Neural cell (in vitro differentiated cells): ENCODE measurements at regions not wholly inside any gene's neighbourhood (a gene's known extent, or its start where the extent isn't known, plus 50 kb on each side); places are given as distances from the start of the nearest gene placed in this dataset.

Experiments
- H2AFZ ChIP-seq: fragments of 200-600, 300-800 bp; sonication (generic), shearing (Covaris generic); 2 replicates; pipeline ENCODE4 v1.6.0; 2014; ENCODE audit warnings: low read depth, mild to moderate bottlenecking, antibody characterized with exemption, low read length, moderate library complexity
- H3F3A ChIP-seq: fragments of 200-600 bp; shearing (Covaris generic); 2 replicates; pipeline ENCODE4 v1.6.1; 2016; ENCODE audit warnings: mild to moderate bottlenecking, moderate library complexity, mixed read lengths, antibody characterized with exemption, low read length; ENCODE audit not compliant: insufficient read depth, poor library complexity, severe bottlenecking
- H3K27ac ChIP-seq: fragments of 200-600, 300-800 bp; sonication (generic), shearing (Covaris generic); 2 replicates; pipeline ENCODE4 v1.5.1; 2014; ENCODE audit warnings: mild to moderate bottlenecking, low read length, moderate library complexity
- H3K27me3 ChIP-seq: fragments of 300-800, 200-600 bp; sonication (generic), shearing (Covaris generic); 2 replicates; pipeline ENCODE4 v1.6.0; 2014; ENCODE audit warnings: mild to moderate bottlenecking, low read depth, low read length, moderate library complexity; ENCODE audit not compliant: insufficient read depth
- H3K36me3 ChIP-seq: fragments of 300-800, 200-600 bp; sonication (generic), shearing (Covaris generic); 2 replicates; pipeline ENCODE4 v1.5.1; 2014; ENCODE audit warnings: mild to moderate bottlenecking, antibody characterized with exemption, low read length, moderate library complexity; ENCODE audit not compliant: insufficient read depth
- H3K4me2 ChIP-seq: fragments of 300-800, 200-600 bp; sonication (generic), shearing (Covaris generic); 2 replicates; pipeline ENCODE4 v1.6.0; 2014; ENCODE audit warnings: mild to moderate bottlenecking, low read length
- H3K4me3 ChIP-seq: fragments of 300-800, 200-600 bp; sonication (generic), shearing (Covaris generic); 2 replicates; pipeline ENCODE4 v1.5.1; 2014; ENCODE audit warnings: mild to moderate bottlenecking, low read length, moderate library complexity
- H3K79me2 ChIP-seq: fragments of 200-600 bp; shearing (Covaris generic); replicated peaks from 2 replicates; pipeline ENCODE4 v1.6.0; 2014; ENCODE audit warnings: mild to moderate bottlenecking, low read length, moderate library complexity; ENCODE audit not compliant: insufficient read depth
- H3K9ac ChIP-seq: fragments of 300-800, 200-600 bp; sonication (generic), shearing (Covaris generic); 2 replicates; pipeline ENCODE4 v1.6.1; 2016; ENCODE audit warnings: mild to moderate bottlenecking, low read length, mixed read lengths
- H3K9me2 ChIP-seq: fragments of 200-600 bp; shearing (Covaris generic); 2 replicates; pipeline ENCODE4 v1.6.1; 2016; ENCODE audit warnings: mild to moderate bottlenecking, low read length, mixed read lengths; ENCODE audit not compliant: insufficient read depth
- H3K9me3 ChIP-seq: fragments of 200-600, 300-800 bp; sonication (generic), shearing (Covaris generic); 2 replicates; pipeline ENCODE4 v1.6.1; 2016; ENCODE audit warnings: mild to moderate bottlenecking, mixed run types, low read length, moderate library complexity, mixed read lengths
- H4K20me1 ChIP-seq: fragments of 200-600 bp; shearing (Covaris generic); 2 replicates; pipeline ENCODE4 v1.6.1; 2016; ENCODE audit warnings: mild to moderate bottlenecking, mixed run types; ENCODE audit not compliant: insufficient read depth
- CTCF ChIP-seq: fragments of 450-650 bp; IDR thresholded peaks from 2 replicates; pipeline ENCODE4 v1.5.1; 2014; ENCODE audit warnings: antibody characterized with exemption, mild to moderate bottlenecking, moderate library complexity; ENCODE audit not compliant: poor library complexity, severe bottlenecking
- EP300 ChIP-seq: fragments of 450-650 bp; conservative IDR thresholded peaks from 2 replicates; pipeline ENCODE4 v1.6.1; 2014; ENCODE audit warnings: antibody characterized with exemption, mild to moderate bottlenecking, moderate library complexity; ENCODE audit not compliant: poor library complexity, severe bottlenecking
- EZH2 ChIP-seq: fragments of 200-600, 300-800 bp; shearing (Covaris generic), sonication (generic); IDR thresholded peaks from 2 replicates; pipeline ENCODE4 v1.6.1; 2014; ENCODE audit warnings: antibody characterized with exemption, low read length, borderline replicate concordance, mild to moderate bottlenecking; ENCODE audit not compliant: insufficient read depth, poor library complexity, severe bottlenecking
- MXI1 ChIP-seq: fragments of 450-650 bp; conservative IDR thresholded peaks from 2 replicates; pipeline ENCODE4 v1.6.1; 2014; ENCODE audit warnings: antibody characterized with exemption, mild to moderate bottlenecking; ENCODE audit not compliant: poor library complexity, severe bottlenecking
- POLR2AphosphoS5 ChIP-seq: IDR thresholded peaks from 2 replicates; pipeline ENCODE4 v1.6.1; 2012
- RAD21 ChIP-seq: fragments of 450-650 bp; conservative IDR thresholded peaks from 2 replicates; pipeline ENCODE4 v1.6.1; 2014; ENCODE audit warnings: antibody characterized with exemption, mild to moderate bottlenecking, moderate library complexity
- SMC3 ChIP-seq: fragments of 450-650 bp; conservative IDR thresholded peaks from 2 replicates; pipeline ENCODE4 v1.6.1; 2014; ENCODE audit warnings: antibody characterized with exemption, mild to moderate bottlenecking, moderate library complexity; ENCODE audit not compliant: poor library complexity
- TAF1 ChIP-seq: IDR thresholded peaks from 2 replicates; pipeline ENCODE4 v1.6.1; 2012; ENCODE audit warnings: low read depth
- TF ChIP-seq, protein P1 (sequence below): IDR thresholded peaks from 2 replicates; pipeline ENCODE4 v1.6.1; 2012; ENCODE audit warnings: borderline replicate concordance

DNA sequence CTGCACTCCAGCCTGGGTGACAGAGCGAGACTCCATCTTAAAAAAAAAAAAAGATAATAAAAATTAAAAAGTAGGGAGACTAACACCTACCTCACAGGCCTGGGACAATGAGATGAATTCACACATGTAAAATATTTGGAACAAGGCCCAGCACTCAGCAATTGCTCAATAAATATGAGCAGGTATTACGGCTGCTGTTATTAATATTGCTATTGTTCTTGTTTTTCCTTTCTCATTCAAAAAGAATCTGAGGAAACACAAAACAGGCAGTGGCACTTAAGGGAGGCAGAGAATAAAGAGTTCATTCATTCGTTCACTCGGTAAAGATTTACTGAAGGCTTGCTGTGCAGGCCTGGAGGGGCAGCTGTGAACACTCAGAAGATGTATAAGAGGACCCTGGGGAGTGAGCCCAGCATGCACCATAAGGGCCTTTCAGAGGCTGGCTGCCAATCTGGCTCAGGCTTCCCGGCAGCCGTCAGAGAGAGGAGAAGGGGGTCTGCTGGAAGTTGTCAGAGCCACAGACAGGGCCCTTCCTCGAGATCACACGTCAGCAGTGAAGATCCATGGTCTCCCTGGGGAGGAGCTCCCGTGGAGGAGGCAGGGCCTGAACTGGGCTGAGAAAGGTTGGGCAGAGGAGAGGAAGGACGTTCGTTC lies 51.6 kb upstream of the TCF20 start:
- H3K79me2 ChIP-seq: peaks cover 20% of the 10 kb centered on the region
- peak overlapping the region; percentile 30 for H3K4me2 ChIP-seq
- no peaks in the 10 kb centered on the region for H3K36me3 ChIP-seq
- H3K27me3 ChIP-seq: no peaks in the 10 kb centered on the region
- no peaks in the 10 kb centered on the region for H4K20me1 ChIP-seq
- peak overlapping the region; percentile 56 for H3K9ac ChIP-seq
- peak overlapping the region; percentile 86 for H3K27ac ChIP-seq
- no peaks in the 10 kb centered on the region for H3K9me2 ChIP-seq
- H2AFZ ChIP-seq: no peak overlapping the region
- H3K9me3 ChIP-seq: no peaks in the 10 kb centered on the region
- TF ChIP-seq RAD21 (no peak), EP300 (peak; percentile 79), MXI1 (no peak), TAF1 (no peak), POLR2AphosphoS5 (no peak), SMC3 (no peak)
- H3F3A ChIP-seq: no peaks in the 10 kb centered on the region
- peak overlapping the region; percentile 47 for H3K4me3 ChIP-seq

GRCh38 chr22:42320443-42321416 lies 50.3 kb upstream of the TCF20 start:
- no peaks in the 10 kb centered on the region for H3K9me3 ChIP-seq
- H2AFZ ChIP-seq: no peak overlapping the region
- TF ChIP-seq MXI1: no peak
- no peak for TF ChIP-seq CTCF
- no peak for TF ChIP-seq EZH2
- TF ChIP-seq EP300: no peak
- no peak for TF ChIP-seq RAD21
- TF ChIP-seq SMC3: no peak
- TF ChIP-seq TAF1: no peak
- TF ChIP-seq, protein P1, sequence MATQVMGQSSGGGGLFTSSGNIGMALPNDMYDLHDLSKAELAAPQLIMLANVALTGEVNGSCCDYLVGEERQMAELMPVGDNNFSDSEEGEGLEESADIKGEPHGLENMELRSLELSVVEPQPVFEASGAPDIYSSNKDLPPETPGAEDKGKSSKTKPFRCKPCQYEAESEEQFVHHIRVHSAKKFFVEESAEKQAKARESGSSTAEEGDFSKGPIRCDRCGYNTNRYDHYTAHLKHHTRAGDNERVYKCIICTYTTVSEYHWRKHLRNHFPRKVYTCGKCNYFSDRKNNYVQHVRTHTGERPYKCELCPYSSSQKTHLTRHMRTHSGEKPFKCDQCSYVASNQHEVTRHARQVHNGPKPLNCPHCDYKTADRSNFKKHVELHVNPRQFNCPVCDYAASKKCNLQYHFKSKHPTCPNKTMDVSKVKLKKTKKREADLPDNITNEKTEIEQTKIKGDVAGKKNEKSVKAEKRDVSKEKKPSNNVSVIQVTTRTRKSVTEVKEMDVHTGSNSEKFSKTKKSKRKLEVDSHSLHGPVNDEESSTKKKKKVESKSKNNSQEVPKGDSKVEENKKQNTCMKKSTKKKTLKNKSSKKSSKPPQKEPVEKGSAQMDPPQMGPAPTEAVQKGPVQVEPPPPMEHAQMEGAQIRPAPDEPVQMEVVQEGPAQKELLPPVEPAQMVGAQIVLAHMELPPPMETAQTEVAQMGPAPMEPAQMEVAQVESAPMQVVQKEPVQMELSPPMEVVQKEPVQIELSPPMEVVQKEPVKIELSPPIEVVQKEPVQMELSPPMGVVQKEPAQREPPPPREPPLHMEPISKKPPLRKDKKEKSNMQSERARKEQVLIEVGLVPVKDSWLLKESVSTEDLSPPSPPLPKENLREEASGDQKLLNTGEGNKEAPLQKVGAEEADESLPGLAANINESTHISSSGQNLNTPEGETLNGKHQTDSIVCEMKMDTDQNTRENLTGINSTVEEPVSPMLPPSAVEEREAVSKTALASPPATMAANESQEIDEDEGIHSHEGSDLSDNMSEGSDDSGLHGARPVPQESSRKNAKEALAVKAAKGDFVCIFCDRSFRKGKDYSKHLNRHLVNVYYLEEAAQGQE: no peak
- no peak for TF ChIP-seq POLR2AphosphoS5
- H3K36me3 ChIP-seq: no peaks in the 10 kb centered on the region
- H3K27ac ChIP-seq: peak overlapping the region; percentile 86
- no peak overlapping the region for H3K4me2 ChIP-seq
- peaks cover 13% of the 10 kb centered on the region for H3K79me2 ChIP-seq
- H3F3A ChIP-seq: no peaks in the 10 kb centered on the region
- H3K4me3 ChIP-seq: no peak overlapping the region
- no peaks in the 10 kb centered on the region for H3K27me3 ChIP-seq
- peak overlapping the region; percentile 56 for H3K9ac ChIP-seq
- H4K20me1 ChIP-seq: no peaks in the 10 kb centered on the region
- H3K9me2 ChIP-seq: no peaks in the 10 kb centered on the region
